Adrenal gland (tissue), 5 donors: ENCODE measurements at regions not wholly inside any gene's neighbourhood (a gene's known extent, or its start where the extent isn't known, plus 50 kb on each side); places are given as distances from the start of the nearest gene placed in this dataset.

Experiments
- POLR2A ChIP-seq, 2 donors: fragments of 450-650 bp; IDR thresholded peaks; one replicate each; pipeline ENCODE4 v1.6.1; 2017; ENCODE audit warnings: antibody characterized with exemption in 2 of 2, mild to moderate bottlenecking in 2 of 2, moderate library complexity in 1 of 2
- TF ChIP-seq, protein P1 (sequence below), 6 experiments: fragments of 450-650 bp in 4 of 6; fragments of 200-600 bp in 2 of 6; sonication (generic) in 1 of 6; IDR thresholded peaks; 1 replicate in 5 of 6; 2 replicates in 1 of 6; pipeline versions ENCODE4 v1.5.1 to v1.8.0; 2016 to 2021; ENCODE audit warnings: antibody characterized with exemption in 6 of 6, mild to moderate bottlenecking in 2 of 6, moderate library complexity in 1 of 6
- donor health status: DM: no; HTN: no; CAD: no.

DNA sequence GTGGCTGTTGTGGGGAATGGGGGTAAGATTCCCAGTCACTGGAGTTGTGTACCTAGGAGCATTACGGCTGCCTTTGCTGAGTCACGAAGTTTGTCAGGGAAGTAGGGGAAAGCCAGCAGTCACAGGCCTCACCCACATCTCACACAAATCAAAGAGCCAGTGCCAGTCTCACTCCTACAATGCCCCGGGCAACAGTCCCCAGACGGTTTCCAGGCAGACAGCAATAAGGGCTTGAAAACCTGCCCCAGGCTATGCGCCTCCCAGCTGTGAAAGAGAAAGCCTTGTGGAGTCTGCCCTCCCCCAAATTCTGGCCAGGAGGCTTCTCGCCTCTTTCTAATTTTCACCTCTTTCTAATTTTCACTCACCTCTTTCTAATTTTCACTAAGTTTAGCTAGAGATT is 142.3 kb upstream of the EDNRB start:
- TF ChIP-seq, protein P1, sequence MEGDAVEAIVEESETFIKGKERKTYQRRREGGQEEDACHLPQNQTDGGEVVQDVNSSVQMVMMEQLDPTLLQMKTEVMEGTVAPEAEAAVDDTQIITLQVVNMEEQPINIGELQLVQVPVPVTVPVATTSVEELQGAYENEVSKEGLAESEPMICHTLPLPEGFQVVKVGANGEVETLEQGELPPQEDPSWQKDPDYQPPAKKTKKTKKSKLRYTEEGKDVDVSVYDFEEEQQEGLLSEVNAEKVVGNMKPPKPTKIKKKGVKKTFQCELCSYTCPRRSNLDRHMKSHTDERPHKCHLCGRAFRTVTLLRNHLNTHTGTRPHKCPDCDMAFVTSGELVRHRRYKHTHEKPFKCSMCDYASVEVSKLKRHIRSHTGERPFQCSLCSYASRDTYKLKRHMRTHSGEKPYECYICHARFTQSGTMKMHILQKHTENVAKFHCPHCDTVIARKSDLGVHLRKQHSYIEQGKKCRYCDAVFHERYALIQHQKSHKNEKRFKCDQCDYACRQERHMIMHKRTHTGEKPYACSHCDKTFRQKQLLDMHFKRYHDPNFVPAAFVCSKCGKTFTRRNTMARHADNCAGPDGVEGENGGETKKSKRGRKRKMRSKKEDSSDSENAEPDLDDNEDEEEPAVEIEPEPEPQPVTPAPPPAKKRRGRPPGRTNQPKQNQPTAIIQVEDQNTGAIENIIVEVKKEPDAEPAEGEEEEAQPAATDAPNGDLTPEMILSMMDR (IDR thresholded peaks at IDR 0.05) = no peak
- TF ChIP-seq POLR2A (IDR thresholded peaks at IDR 0.05) = no peak
